Gastroesophageal sphincter (tissue), 3 donors: ENCODE measurements at regions not wholly inside any gene's neighbourhood (a gene's known extent, or its start where the extent isn't known, plus 50 kb on each side); places are given as distances from the start of the nearest gene placed in this dataset.

Experiments used
- CTCF ChIP-seq, 4 experiments: fragments of 200-600 bp in 2 of 4; fragments of 450-650 bp in 2 of 4; sonication (generic) in 1 of 4; IDR thresholded peaks; one replicate each; pipeline ENCODE4 v1.5.1; 2017 to 2019; ENCODE audit warnings: antibody characterized with exemption in 4 of 4, mild to moderate bottlenecking in 2 of 4, moderate library complexity in 2 of 4
- POLR2A ChIP-seq, 2 donors: fragments of 450-650 bp; IDR thresholded peaks; one replicate each; pipeline ENCODE4 v1.6.1; 2017; ENCODE audit warnings: antibody characterized with exemption in 2 of 2, mild to moderate bottlenecking in 2 of 2, moderate library complexity in 1 of 2
- POLR2AphosphoS5 ChIP-seq: sonication (generic); formaldehyde crosslinking; IDR thresholded peaks from one replicate; pipeline ENCODE4 v1.6.1; 2017; ENCODE audit warnings: antibody characterized with exemption

GRCh38 chr13:87459419-87459818, 211.8 kb upstream of the SLITRK5 start:
- TF ChIP-seq POLR2A (IDR thresholded peaks at IDR 0.05) (no peak), CTCF (IDR thresholded peaks at IDR 0.05) (no peak), POLR2AphosphoS5 (no peak)
